Fibroblast of skin of left quadriceps (primary cell): ENCODE measurements at regions not wholly inside any gene's neighbourhood (a gene's known extent, or its start where the extent isn't known, plus 50 kb on each side); places are given as distances from the start of the nearest gene placed in this dataset.

ENCODE experiments used
- DNase-seq, 2 experiments: peaks; one replicate each; pipeline ENCODE4 v3.0.0-alpha.2; 2013; ENCODE audit warnings: low read depth in 2 of 2

DNA sequence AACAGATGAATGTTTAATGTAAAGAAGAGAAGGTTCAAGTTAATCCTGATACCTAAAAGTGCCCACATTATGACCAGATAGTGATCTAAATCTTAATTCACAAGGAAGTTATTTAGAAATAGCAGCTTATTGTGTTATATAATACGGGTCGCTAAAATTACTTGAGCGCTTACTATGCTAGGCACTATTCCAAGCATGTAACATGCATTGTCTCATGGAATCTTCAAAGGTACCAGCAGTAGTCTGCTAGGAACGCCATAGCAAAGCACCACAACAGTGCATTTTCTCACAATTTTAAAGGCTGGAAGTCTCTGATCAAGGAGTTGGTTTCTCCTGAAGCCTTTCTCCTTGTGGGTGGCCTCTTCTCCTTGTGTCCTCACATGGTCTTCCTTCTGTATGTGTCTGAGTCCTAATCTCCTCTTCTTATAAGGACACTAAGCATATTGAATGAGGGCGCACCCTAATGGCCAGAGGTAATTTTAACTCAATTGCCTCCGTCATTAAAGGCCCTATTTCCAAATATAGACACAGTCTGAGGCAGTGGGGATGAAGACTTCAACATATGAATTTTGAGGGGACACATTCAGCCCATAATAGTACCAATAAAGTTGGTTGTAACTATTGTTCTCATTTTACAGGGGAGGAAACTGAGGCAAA, 118.4 kb downstream of the LRRC30 start:
- no peak for DNase-seq

DNA sequence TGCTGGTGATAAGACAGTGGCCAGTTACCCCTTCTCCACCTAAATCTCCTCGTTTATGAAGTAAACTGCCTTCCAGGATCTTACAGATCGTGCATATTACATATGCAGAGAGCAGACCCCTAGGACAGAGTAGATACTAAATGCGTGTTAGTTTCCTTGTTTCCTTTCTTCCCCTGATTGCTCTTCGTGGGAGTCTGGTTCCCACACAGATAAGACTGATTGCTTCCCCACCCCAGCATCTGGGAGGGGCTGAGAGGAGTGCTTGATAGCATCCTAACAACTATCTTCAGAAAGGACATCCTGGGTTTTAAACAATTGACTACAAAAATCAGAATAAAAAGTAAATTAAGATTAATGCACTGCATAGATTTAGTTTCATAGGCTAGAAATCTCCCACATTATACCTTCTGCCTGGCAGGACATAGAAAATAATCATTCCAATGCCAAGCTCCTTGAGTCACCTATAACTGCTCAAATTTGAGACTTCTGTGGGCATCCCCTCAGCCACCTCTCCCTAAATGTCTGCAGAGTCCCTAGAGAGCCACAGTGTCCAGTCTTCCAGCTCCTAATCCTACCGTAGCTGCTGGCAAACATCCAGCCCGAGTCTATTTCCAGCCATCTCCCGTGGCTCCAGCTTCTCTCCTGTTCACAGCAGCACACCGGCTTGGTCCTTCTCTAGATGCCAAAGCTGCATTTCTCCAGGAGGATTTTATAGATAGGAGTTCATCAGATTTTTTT, 128.3 kb downstream of the LRRC30 start:
- DNase-seq = no peak

DNA sequence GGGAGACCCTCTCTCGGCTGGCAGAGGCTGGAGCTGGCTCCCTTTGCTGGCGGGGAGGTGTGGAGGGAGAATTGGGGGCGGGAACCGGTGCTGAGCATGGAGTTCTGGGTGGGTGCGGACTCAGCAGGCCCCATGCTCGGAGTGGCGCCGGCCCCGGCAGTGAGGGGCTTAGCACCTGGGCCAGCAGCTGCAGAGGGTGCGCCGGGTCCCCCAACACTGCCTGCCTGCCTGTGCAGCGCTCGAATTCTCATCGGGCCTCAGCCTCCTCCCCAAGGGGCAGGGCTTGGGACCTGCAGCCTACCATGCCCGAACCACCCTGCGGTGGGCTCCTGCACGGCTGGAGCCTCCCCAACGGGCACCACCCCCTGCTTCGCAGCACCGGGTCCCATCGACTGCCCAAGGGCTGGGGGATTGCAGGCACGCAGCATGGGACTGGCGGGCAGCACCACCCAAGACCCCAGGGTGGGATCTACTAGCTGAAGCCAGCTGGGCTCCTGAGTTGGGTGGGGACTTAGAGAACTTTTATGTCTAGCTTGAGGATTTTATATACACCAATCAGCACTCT, 129.8 kb downstream of the LRRC30 start:
- no peak for DNase-seq

DNA sequence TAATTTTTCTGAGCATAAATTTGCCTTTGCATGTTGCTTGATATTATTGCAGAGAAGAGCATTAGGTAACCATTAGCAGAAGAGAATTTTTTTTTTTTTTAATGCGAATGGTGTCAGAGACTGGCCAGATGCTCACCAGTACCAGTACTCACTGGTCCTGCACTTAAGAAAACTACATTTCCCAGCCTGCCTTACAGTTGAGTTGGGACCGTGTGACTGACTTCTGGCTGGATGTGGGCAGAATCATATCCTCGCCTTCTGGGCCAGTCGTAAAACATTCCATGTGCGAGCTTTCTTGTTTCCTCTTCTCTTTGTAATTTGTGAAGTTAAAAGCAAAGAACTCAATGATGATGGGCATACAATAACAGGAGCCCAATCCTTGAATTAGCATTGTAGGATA, 132.4 kb downstream of the LRRC30 start:
- no peak for DNase-seq

DNA sequence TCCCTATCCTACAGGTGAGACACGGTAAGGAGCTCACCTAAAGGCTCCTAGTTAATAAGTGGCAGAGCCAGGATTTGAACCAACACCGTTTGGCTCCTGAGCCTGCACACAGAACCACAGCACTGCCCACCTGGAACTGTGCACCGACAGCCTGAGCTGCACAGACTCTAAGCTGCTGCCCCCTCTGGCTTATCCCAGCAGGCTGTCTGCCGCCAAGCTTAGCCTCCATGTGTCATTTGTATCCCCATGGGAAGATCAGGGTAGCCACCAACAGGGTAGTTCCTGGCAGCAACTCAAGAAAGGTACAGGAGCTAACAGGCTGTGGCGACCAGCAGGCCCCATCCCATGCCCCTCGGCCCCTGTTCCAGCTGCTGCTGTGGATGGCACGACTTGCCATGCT, 135.7 kb downstream of the LRRC30 start:
- DNase-seq = no peak

DNA sequence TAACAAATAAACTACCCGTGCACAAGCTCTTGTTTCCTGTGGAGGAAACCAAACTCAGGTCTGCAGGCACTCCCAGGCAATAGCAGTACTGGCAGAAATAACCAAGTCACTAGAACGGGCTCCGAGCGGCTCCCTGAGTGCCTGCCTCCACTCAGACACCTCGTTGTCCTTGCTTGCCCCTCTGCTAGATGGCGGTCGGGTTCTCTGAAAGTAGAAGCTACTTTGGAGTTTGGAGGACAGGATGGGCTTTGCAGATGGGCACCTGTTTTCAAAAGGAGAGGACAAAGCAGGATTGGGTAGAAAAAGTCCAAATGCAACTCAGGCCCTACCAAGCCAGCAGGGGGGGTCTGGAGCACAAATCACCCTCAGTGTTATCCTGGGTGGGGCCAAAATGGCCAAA, 136.4 kb downstream of the LRRC30 start:
- DNase-seq = no peak

DNA sequence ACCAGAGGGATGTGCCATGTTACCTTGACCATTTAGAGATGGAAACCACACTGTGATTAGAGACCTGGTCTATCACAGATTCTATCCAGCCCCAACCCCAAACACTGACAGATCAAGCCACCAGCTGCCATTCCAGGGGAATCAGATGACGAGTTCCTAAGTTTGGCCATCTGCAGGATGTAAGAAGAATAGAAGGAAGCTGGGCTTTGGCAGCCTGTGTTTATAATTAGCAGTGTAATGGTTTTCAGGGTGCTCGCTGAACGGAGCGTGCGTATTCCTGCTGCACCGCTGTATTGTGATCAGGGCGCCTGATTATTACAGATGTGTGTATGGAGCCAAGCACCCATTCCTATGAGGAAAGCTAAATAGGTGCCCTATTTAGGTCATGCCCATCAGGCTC, 138.1 kb downstream of the LRRC30 start:
- DNase-seq = no peak

DNA sequence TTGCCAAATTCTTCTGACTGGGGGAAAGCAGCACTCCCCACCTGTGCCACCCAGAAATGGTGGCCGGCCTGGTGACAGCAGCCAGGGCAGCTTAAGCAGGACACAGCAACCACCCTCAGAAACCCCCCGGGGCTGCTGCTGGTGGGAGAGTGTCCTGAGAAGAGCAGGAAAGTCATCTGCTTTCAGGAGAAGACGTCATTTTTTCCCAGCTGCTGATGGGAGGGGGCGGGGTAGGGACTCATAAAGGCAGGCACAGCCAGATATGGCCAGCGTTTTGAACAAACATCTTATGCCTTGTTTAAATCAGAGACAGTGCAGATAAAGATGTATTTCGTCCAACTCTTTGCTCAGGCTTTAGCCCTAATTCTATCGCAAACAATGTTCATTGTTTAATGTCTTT, 139.5 kb downstream of the LRRC30 start:
- no peak for DNase-seq

DNA sequence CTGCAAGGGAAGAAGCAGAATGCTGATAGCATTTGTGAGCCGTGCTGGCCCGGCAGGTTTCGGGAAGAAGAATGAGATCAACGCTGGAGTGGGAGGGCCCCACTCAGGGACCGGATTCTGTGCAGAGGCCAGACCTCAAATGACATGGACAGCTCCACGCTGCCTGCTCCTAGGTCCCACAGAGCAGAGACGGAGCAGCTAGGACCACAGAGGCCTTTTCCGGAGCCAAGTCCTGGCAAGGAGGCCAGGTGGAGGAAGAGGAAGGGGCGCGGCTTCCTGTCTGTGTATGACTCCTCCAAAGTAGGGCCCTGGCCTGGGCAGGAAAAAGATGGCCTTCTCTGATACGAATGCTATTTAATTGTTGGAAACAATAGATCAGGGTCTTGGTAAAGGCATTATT, 139.9 kb downstream of the LRRC30 start:
- no peak for DNase-seq

DNA sequence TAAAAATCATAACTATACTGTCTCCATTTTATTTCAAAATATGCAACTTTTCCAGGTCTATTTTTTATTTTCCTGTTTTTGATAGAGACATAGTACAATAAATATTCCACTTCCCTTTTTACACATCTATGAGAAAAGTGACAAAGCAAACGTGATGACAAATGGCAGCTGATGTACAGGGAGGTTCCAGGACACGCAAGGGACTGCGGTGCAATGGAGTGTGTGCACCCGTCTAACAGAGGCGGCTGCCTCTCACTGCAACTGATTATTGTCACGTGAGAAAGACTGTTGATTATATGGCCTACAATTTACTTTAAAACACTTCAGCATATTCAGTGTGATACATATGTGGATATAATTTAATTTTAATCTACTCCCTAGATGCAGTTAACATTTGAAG, 142.6 kb downstream of the LRRC30 start:
- DNase-seq = no peak

DNA sequence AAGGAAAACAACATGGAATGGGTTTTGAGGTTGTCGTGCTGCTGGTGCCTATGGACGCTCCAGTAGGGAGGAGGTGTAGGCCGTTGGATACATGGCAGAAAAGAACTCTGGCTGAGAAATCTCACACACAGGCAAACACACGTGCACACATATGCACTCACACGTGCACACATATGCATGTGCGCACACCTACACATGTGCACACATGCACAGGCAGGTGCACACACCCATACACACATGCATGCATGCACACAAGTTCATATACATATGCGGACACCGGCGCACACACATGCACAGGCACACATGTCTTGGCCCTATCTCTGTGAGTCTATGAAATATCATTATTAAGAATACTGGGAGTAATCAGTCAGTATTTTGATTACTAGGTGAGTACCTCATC, 150.4 kb downstream of the LRRC30 start:
- no peak for DNase-seq

DNA sequence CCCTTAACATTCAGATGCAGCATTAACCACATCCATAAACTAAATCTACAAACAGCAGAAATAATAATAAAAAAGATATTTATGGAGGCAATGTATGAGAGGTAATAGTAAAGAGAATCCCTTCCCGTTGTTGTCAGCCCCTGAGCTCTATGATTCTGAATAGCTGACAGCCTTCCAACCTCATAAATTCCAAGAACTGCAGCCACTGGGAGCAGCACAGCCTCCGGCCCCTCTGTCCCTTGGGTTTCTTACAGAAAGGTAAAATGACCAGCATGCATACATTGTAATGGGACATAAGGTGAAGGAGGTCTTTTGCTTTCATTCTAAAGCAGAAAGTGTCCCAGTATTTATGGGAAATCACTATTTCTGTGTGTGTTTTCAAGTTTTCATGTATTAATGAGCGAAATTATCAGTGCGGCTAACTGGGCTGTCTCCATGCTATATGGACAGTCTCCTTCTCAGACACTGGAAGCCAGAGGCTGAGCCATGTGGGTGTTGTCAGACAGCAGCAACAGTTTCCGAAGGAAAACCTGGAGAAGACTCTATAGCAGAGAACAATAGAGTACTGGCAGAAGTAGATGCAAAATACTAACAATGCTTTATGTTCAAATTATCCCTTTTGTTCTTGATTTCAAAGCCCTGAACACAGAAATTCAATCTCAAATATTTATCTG, 151.6 kb downstream of the LRRC30 start:
- DNase-seq = no peak

DNA sequence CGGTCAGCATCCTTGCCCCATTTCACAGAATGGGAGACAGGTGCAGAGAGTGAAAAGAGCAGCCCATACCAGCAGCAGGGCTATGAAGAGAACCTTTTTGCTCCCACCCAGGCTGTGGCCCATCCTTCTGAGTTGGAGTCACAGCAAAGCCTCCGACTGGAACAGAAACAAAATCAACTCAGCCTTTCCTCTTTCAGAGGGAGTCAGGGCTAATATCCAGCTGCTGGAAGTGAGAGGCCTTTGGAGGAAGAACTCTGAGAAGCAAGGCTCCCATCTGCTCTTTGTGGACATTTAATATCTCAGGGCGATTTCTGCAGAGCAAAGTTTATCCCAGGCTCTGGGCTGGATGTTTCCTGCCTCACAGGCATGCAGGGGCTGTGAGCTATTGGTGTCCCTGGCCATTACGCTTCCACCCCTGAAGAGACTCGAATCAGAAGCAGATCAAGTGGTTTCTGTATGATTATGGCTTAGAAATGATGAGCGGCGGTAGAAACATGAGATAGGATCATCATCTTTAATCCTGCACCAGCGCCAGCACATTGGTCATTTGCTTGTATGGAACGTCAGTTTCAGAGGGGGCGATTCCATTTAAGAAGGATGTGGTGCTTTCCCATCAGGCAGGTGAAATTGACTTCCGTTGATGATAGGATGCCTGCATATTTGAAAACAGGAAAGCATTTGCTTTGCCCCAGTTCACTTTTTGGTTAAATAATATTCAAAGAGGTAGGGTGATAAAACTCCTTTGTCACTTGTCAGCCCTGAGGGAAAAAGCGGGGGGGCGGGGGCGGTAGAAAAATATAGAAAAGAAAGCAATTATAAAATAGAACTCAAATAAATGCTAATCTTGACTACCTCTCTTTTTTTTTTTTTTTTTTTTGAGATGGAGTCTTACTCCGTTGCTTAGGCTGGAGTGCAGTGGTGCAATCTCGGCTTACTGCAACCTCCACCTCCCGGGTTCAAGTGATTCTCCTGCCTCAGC, 152.4 kb downstream of the LRRC30 start:
- DNase-seq = no peak

DNA sequence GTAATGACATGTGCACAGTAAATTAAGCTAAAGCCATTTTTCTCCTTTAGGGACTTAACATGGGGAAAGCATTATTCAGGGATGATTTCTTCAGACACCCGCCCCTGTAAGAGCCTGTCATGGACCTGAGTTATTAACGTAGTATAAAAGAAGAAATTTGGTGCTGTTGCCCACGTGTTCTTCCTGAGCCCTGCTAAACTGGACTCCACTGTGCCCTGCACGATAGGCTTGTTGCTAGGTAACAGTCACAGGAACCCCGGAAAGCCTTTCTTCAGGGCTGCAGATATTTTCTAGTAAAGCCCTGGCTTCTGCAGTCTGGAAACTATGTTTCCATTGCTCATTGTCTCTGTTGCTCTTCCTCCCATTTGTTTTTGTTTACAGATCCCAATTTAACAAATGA, 157.9 kb downstream of the LRRC30 start:
- no peak for DNase-seq

DNA sequence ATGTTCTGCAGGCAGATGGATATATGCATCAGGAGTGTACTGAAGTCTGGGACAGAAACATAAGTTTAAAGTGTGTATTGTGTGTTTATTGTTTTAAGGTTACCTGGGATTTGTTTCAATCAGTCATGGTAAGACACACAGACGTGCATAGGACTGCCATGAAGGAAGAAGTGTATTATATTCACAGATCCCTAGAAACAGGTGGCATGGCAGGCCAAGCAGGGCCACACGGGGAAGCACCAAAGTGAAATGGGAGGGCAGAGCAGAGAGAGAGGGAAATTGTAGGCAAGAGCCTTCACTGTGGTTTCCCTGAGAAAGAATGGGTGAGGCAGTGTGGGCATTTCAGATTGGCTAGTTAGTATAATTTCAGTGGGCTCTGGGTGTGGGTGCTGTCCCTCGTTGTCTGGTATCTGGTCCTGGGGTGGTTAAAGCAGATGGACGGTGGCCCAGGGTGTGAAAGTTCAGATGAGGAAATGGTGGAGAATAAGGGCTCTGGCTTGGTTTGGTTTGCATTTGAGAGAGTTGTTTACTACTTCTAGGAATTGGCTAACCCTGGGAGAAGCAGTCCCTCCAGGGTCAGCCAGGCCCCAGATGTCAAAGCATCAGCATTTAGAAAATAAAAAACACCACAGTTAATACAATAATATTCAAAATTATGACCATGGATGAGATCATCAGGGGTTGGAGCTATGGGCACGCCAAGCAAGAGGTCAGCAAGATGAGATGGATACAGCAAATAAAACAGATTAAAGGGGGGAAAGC, 160.0 kb downstream of the LRRC30 start:
- DNase-seq = no peak

DNA sequence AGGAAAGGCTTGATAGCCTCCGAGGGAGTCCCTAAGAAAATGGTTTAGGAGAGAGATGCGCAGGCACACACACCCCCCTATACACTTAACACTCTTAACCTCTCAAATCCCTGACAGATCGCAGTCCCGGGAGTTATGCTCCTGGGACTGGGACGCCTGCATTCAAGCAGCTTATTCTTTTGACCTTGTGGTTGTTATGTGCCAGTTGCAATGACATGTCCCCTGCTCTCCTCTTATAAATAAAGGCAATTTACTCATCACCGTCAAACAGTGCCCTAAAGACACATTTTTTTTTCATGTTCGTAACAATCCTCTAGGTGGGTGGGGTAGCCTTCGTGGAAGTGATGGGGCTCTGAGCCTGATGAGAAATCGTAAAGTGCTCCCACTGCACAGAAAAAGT, 162.2 kb downstream of the LRRC30 start:
- DNase-seq = no peak

DNA sequence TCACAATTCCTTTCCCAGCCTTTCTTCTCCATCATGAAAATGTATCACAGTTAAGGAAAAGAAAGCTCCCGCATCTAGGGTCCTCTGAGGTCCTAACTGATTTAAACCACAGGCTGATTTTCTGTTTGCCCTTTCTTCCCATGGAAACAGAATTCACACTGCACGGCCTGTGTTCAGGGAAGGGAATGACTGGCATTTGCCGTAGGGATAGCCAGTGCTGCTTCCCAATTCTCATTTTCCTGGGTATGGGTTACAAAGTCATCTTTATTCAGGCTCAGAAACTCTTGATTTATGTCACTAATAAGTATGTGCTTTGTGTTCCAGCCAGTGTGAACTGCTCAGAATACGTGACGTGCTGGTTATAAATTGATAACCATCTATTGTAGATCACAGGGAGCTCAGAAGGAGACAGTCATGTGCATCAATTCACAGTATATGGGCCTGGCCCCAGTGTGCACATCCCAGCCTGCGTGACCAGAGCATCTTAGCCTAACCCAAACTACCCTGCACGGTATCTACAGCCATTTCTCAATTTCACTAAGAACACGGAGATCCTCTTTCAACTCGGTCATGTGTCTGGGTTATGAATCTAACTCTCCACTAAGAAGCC, 163.3 kb downstream of the LRRC30 start:
- no peak for DNase-seq

DNA sequence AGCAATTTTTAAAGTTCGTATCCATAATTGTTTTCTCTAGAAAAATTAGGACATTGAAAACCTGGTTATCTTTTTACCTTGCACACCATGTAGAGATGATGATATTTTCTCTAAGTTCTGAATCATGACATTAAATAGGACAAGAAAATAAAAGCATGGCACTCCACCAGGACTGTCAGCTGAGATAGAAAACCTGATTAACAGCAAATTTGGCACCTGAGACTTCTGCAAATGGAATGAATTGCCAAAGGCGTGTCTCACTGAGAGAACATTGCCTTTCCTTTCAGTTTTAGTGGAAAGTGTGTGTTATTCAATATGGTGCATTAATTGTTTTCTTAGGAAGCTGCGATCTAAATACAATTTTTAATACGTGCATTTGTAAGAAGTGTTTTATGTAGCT, 164.7 kb downstream of the LRRC30 start:
- DNase-seq = no peak

DNA sequence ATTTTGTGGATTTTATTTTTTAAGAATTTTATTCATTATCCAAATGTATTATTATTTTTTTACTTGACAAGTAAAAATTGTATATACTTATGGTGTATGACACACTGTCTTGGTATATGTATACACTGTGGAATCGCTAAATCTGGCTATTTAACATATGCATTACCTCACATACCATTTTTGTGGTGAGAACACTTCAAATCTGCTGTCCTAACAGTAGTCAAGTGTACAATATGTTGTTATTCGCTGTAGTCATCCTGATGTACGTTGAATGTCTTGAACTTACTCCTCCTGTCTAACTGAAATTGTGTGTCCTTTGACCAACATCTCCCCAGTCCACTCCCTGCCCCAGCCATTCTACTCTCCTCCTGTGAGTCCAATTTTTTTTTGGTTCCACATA, 153.2 kb upstream of the PTPRM start:
- no peak for DNase-seq

DNA sequence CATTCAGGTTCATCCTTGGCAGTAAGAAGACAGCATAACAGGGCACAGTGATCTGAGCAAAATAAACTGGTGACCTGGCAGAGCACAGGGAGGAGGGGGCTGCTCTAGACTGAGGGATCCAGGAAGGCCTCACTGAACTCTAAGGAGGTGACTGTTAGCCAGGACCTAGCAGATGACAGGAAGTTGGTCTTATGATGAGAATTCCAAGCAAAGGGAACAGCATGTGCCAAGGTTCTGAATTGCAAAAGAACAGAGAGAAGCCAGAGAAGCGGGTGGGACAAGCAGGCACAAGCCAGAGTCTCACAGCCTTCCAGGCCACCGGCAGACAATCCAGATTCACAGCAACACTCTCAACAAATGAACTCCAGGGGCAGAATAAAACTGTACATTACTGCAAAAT, 152.7 kb upstream of the PTPRM start:
- DNase-seq = no peak
